ENCODE measurements at regions not wholly inside any gene's neighbourhood (a gene's known extent, or its start where the extent isn't known, plus 50 kb on each side); places are given as distances from the start of the nearest gene placed in this dataset.

GRCh38 chr12:125949471-125949870 lies 884.2 kb downstream of the AACS start (continued):
- TF ChIP-seq ZNF462 (CRISPR knock-in tag; IDR thresholded peaks at IDR 0.05) (no peak), JUNB (IDR thresholded peaks at IDR 0.05; ENCODE audit: unreplicated experiment) (no peak), ETS1 (IDR thresholded peaks at IDR 0.05) (no peak), CTCF (conservative IDR thresholded peaks at IDR 0.05; ENCODE audit: low read depth in 2 of 2) (no peak), CREB1 (CRISPR knock-in tag; IDR thresholded peaks at IDR 0.05; ENCODE audit: low read depth) (no peak)

- no peak overlapping the region for H3K27ac Mint-ChIP-seq
- Histone ChIP-seq H3K4me2 (no peak overlapping the region), H4K20me1 (replicated peaks; ENCODE audit: insufficient read depth) (no peaks in the 10 kb centered on the region), H3K4me1 (ENCODE audit: insufficient read depth) (no peaks in the 10 kb centered on the region), H3K27me3 (ENCODE audit: insufficient read depth) (no peaks in the 10 kb centered on the region), H3K9me2 (ENCODE audit: insufficient read depth) (no peaks in the 10 kb centered on the region), H3K36me3 (ENCODE audit: insufficient read depth) (no peaks in the 10 kb centered on the region), H3K79me2 (replicated peaks; ENCODE audit: insufficient read depth) (no peaks in the 10 kb centered on the region), H3K4me3 (no peak overlapping the region), H3F3A (replicated peaks; ENCODE audit: low read depth) (no peaks in the 10 kb centered on the region), H3K27ac (ENCODE audit: low read depth) (no peak overlapping the region), H2AFZ (no peak overlapping the region)
- H3K9me3 Mint-ChIP-seq, result peaks cover 97% of the 10 kb centered on the region
- no peaks in the 10 kb centered on the region for H3K27me3 Mint-ChIP-seq (ENCODE audit: insufficient read depth, low read depth, poor library complexity)
- DNase-seq (ENCODE audit: low spot score) (peak; percentile 5), ATAC-seq (no peak)
- no peak overlapping the region for H3K4me3 Mint-ChIP-seq
- H3K4me1 Mint-ChIP-seq, result no peaks in the 10 kb centered on the region
- H3K36me3 Mint-ChIP-seq (ENCODE audit: low read depth), result peaks cover 53% of the 10 kb centered on the region
- no peak for TF ChIP-seq ZNF462 (CRISPR knock-in tag; IDR thresholded peaks at IDR 0.05)
- TF ChIP-seq ZNF331 (CRISPR knock-in tag; IDR thresholded peaks at IDR 0.05; ENCODE audit: low read depth), result no peak
- TF ChIP-seq CREB1 (CRISPR knock-in tag; IDR thresholded peaks at IDR 0.05; ENCODE audit: low read depth), result no peak
Measured at GRCh38 chr12:125954362-125954761, 889.1 kb downstream of the AACS start.
